H1 (cell line): ENCODE measurements at regions not wholly inside any gene's neighbourhood (a gene's known extent, or its start where the extent isn't known, plus 50 kb on each side); places are given as distances from the start of the nearest gene placed in this dataset.

Experiments
- CTCF ChIA-PET: fragments of 300-600 bp; sonication (Branson Sonifier 250); formaldehyde crosslinking; loops from one replicate; lab custom pipeline; 2021; ENCODE audit not compliant: partially characterized antibody; lab: Charles Lee
- POLR2A ChIA-PET: fragments of 300-600 bp; sonication (Branson Sonifier 250); formaldehyde crosslinking; loops from one replicate; lab custom pipeline; 2021; ENCODE audit warnings: inconsistent platforms; ENCODE audit not compliant: partially characterized antibody; lab: Charles Lee
- DNase-seq, 2 experiments: peaks; one replicate each; pipeline versions ENCODE4 v3.0.0 to v3.0.0-alpha.2; 2010 to 2022; ENCODE audit warnings: low spot score in 2 of 2, low read depth in 1 of 2, mixed read lengths in 1 of 2
- FAIRE-seq: peaks from 2 replicates; lab custom pipeline; 2011; peaks lifted over from hg19 to GRCh38; lab: Jason Lieb, UNC
- H2AFZ ChIP-seq: 2 replicates; pipeline ENCODE4 v1.8.1; 2012; ENCODE audit warnings: low read length, inconsistent platforms
- H2AK5ac ChIP-seq: 2 replicates; pipeline ENCODE4 v1.6.1; 2013; ENCODE audit warnings: low read depth, low read length
- H2BK120ac ChIP-seq: replicated peaks from 2 replicates; pipeline ENCODE3; 2013; ENCODE audit warnings: low read depth, low read length, inconsistent platforms
- H2BK12ac ChIP-seq: 2 replicates; pipeline ENCODE4 v1.6.1; 2013; ENCODE audit warnings: low read depth, low read length
- H2BK15ac ChIP-seq: 2 replicates; pipeline ENCODE4 v1.6.1; 2013; ENCODE audit warnings: low read length
- H2BK20ac ChIP-seq: 2 replicates; pipeline ENCODE4 v1.6.1; 2013; ENCODE audit warnings: low read length
- H2BK5ac ChIP-seq: 2 replicates; pipeline ENCODE4 v1.6.1; 2013; ENCODE audit warnings: low read depth, low read length
- H3K14ac ChIP-seq: 2 replicates; pipeline ENCODE4 v1.6.1; 2013; ENCODE audit warnings: inconsistent platforms; ENCODE audit not compliant: insufficient read length
- H3K18ac ChIP-seq: 2 replicates; pipeline ENCODE4 v1.6.1; 2013; ENCODE audit warnings: low read length; ENCODE audit errors: extremely low read depth
- H3K23ac ChIP-seq: 2 replicates; pipeline ENCODE4 v1.6.1; 2013; ENCODE audit warnings: inconsistent platforms; ENCODE audit not compliant: insufficient read length
- H3K23me2 ChIP-seq: 2 replicates; pipeline ENCODE4 v1.6.1; 2013; ENCODE audit warnings: low read depth, low read length
- H3K27ac ChIP-seq: 2 replicates; pipeline ENCODE4 v1.6.1; 2011; ENCODE audit warnings: low read depth, low read length, inconsistent platforms
- H3K27me3 ChIP-seq, 4 experiments: replicated peaks in 1 of 4; 1 replicate in 1 of 4; 2 replicates in 3 of 4; pipeline versions ENCODE4 v1.6.1 to v1.8.1; 2011 to 2013; ENCODE audit warnings: low read length in 3 of 4, mild to moderate bottlenecking in 3 of 4, inconsistent platforms in 2 of 4, mixed read lengths in 2 of 4, moderate library complexity in 1 of 4; ENCODE audit not compliant: control insufficient read depth in 3 of 4, insufficient read depth in 3 of 4; ENCODE audit errors: extremely low read depth in 1 of 4
- H3K36me3 ChIP-seq, 4 experiments: 2 replicates each; pipeline versions ENCODE4 v1.6.1 to v1.8.1; 2011 to 2013; ENCODE audit warnings: mild to moderate bottlenecking in 4 of 4, low read length in 3 of 4, moderate library complexity in 2 of 4, control low read depth in 1 of 4, inconsistent platforms in 1 of 4; ENCODE audit not compliant: insufficient read depth in 4 of 4, control insufficient read depth in 2 of 4
- H3K4ac ChIP-seq: replicated peaks from 2 replicates; pipeline ENCODE3; 2013; ENCODE audit warnings: low read length, low read depth, mixed read lengths, inconsistent platforms; ENCODE audit not compliant: insufficient read length
- H3K4me1 ChIP-seq, 4 experiments: replicated peaks in 1 of 4; 1 replicate in 1 of 4; 2 replicates in 3 of 4; pipeline versions ENCODE4 v1.6.1 to v1.8.1; 2011 to 2013; ENCODE audit warnings: low read length in 3 of 4, inconsistent platforms in 2 of 4, mixed read lengths in 1 of 4; ENCODE audit not compliant: insufficient read depth in 4 of 4, control insufficient read depth in 3 of 4
- H3K4me2 ChIP-seq, 2 experiments: 2 replicates each; pipeline versions ENCODE4 v1.6.1 to v1.8.1; 2011 to 2013; ENCODE audit warnings: low read depth in 2 of 2, low read length in 2 of 2, control low read depth in 1 of 2, inconsistent platforms in 1 of 2, mild to moderate bottlenecking in 1 of 2; ENCODE audit not compliant: insufficient read depth in 1 of 2
- H3K4me3 ChIP-seq, 4 experiments: fragments of 200-600, 300-600 bp in 1 of 4; sonication (generic), shearing (Covaris generic), sonication (Bioruptor Twin) in 1 of 4; 2 replicates each; pipeline versions ENCODE4 v1.5.1 to v1.8.1; 2011 to 2016; ENCODE audit warnings: low read length in 4 of 4, low read depth in 3 of 4, control low read depth in 2 of 4, inconsistent platforms in 2 of 4, mild to moderate bottlenecking in 2 of 4, mixed read lengths in 1 of 4, moderate library complexity in 1 of 4; ENCODE audit not compliant: insufficient read depth in 2 of 4; ENCODE audit errors: extremely low read depth in 1 of 4
- H3K56ac ChIP-seq: replicated peaks from 2 replicates; pipeline ENCODE3; 2013; ENCODE audit warnings: low read depth, mild to moderate bottlenecking, mixed read lengths, low read length, inconsistent platforms; ENCODE audit not compliant: insufficient read length
- H3K79me1 ChIP-seq: 2 replicates; pipeline ENCODE4 v1.6.1; 2013; ENCODE audit warnings: low read depth, low read length, control low read depth
- H3K79me2 ChIP-seq, 2 experiments: 2 replicates each; pipeline versions ENCODE4 v1.6.1 to v1.8.1; 2012 to 2013; ENCODE audit warnings: low read length in 2 of 2, mild to moderate bottlenecking in 2 of 2, inconsistent platforms in 1 of 2; ENCODE audit not compliant: insufficient read depth in 2 of 2, control insufficient read depth in 1 of 2
- H3K9ac ChIP-seq, 4 experiments: replicated peaks in 1 of 4; 1 replicate in 1 of 4; 2 replicates in 3 of 4; pipeline versions ENCODE4 v1.6.1 to v1.8.1; 2011 to 2013; ENCODE audit warnings: low read depth in 3 of 4, low read length in 3 of 4, control low read depth in 2 of 4, mild to moderate bottlenecking in 2 of 4, moderate library complexity in 2 of 4, inconsistent platforms in 1 of 4; ENCODE audit errors: extremely low read depth in 1 of 4
- H3K9me3 ChIP-seq, 2 experiments: 2 replicates each; pipeline versions ENCODE4 v1.6.1 to v1.8.1; 2012 to 2013; ENCODE audit warnings: mild to moderate bottlenecking in 2 of 2, moderate library complexity in 2 of 2, control low read depth in 1 of 2, inconsistent platforms in 1 of 2, low read depth in 1 of 2, low read length in 1 of 2, mixed read lengths in 1 of 2; ENCODE audit not compliant: insufficient read depth in 2 of 2
- H4K20me1 ChIP-seq, 2 experiments: replicated peaks in 1 of 2; 2 replicates each; pipeline versions ENCODE3 to v1.8.1; 2011 to 2013; ENCODE audit warnings: inconsistent platforms in 2 of 2, low read length in 2 of 2, mild to moderate bottlenecking in 1 of 2; ENCODE audit not compliant: insufficient read depth in 2 of 2, control insufficient read depth in 1 of 2
- H4K5ac ChIP-seq: 2 replicates; pipeline ENCODE4 v1.6.1; 2013; ENCODE audit warnings: low read length, low read depth, mixed read lengths, inconsistent platforms; ENCODE audit not compliant: insufficient read length
- H4K8ac ChIP-seq: 2 replicates; pipeline ENCODE4 v1.8.0; 2013; ENCODE audit warnings: mild to moderate bottlenecking, moderate library complexity, low read length, inconsistent platforms; ENCODE audit not compliant: insufficient read depth; ENCODE audit errors: extremely low read depth
- H4K91ac ChIP-seq: replicated peaks from 2 replicates; pipeline ENCODE3; 2013; ENCODE audit warnings: low read length, mixed read lengths, inconsistent platforms; ENCODE audit not compliant: insufficient read length
- ASH2L ChIP-seq: fragments of 200-600, 300-600 bp; sonication (generic); IDR thresholded peaks from one replicate; pipeline ENCODE4 v1.7.1; 2017; ENCODE audit warnings: low read length
- BACH1 ChIP-seq: IDR thresholded peaks from 2 replicates; pipeline ENCODE4 v1.6.1; 2012; ENCODE audit warnings: low read length, improper control_type of control experiment
- CEBPB ChIP-seq: IDR thresholded peaks from 2 replicates; pipeline ENCODE4 v1.6.1; 2012; ENCODE audit warnings: low read depth, low read length
- CHD1 ChIP-seq: IDR thresholded peaks from 2 replicates; pipeline ENCODE4 v1.6.1; 2012; ENCODE audit warnings: low read depth, low read length, improper control_type of control experiment
- CTBP2 ChIP-seq: IDR thresholded peaks from 2 replicates; pipeline ENCODE4 v1.7.0; 2011; ENCODE audit warnings: borderline replicate concordance, mild to moderate bottlenecking, moderate library complexity, mixed read lengths, low read length; ENCODE audit not compliant: insufficient read depth, insufficient read length
- EP300 ChIP-seq, 2 experiments: IDR thresholded peaks; 1 replicate in 1 of 2; 2 replicates in 1 of 2; pipeline ENCODE4 v1.6.1; 2011 to 2012; ENCODE audit warnings: low read depth in 2 of 2, low read length in 2 of 2, mild to moderate bottlenecking in 2 of 2, borderline replicate concordance in 1 of 2, inconsistent platforms in 1 of 2, moderate library complexity in 1 of 2
- KDM5A ChIP-seq: fragments of 200-600 bp; IDR thresholded peaks from 2 replicates; pipeline ENCODE4 v1.7.1; 2012; ENCODE audit warnings: mild to moderate bottlenecking, low read length, inconsistent platforms, mixed read lengths
- POLR2A ChIP-seq, 2 experiments: IDR thresholded peaks; 1 replicate in 1 of 2; 2 replicates in 1 of 2; pipeline ENCODE4 v1.6.1; 2011; ENCODE audit warnings: low read depth in 2 of 2, low read length in 2 of 2, mild to moderate bottlenecking in 2 of 2; ENCODE audit errors: control extremely low read depth in 1 of 2
- RNF2 ChIP-seq: fragments of 200-900, 300-1000 bp; sonication (generic); IDR thresholded peaks from 2 replicates; pipeline ENCODE4 v1.7.1; 2016; ENCODE audit warnings: borderline replicate concordance, low read depth, mild to moderate bottlenecking, antibody characterized with exemption, low read length; ENCODE audit not compliant: poor library complexity, severe bottlenecking; ENCODE audit errors: missing control alignments
- SIX5 ChIP-seq: IDR thresholded peaks from 2 replicates; pipeline ENCODE4 v1.6.1; 2011; ENCODE audit warnings: mild to moderate bottlenecking, low read depth, low read length
- SP4 ChIP-seq: IDR thresholded peaks from 2 replicates; pipeline ENCODE4 v1.6.1; 2012; ENCODE audit warnings: low read length, inconsistent platforms
- SUZ12 ChIP-seq: fragments of 200-600 bp; sonication (generic); IDR thresholded peaks from 2 replicates; pipeline ENCODE4 v1.6.1; 2012; ENCODE audit warnings: mild to moderate bottlenecking, inconsistent platforms, low read length, moderate library complexity, mixed read lengths
- TAF7 ChIP-seq: optimal IDR thresholded peaks from 2 replicates; pipeline ENCODE3; 2011; ENCODE audit warnings: low read depth, mild to moderate bottlenecking, inconsistent platforms, low read length, moderate library complexity, borderline replicate concordance
- TCF12 ChIP-seq: IDR thresholded peaks from 2 replicates; pipeline ENCODE4 v1.6.1; 2011; ENCODE audit warnings: low read depth, mild to moderate bottlenecking, low read length
- YY1 ChIP-seq: IDR thresholded peaks from 2 replicates; pipeline ENCODE4 v1.6.1; 2011; ENCODE audit warnings: low read depth, mild to moderate bottlenecking, low read length
- WGBS, 2 experiments: shearing (Covaris generic) in 1 of 2; methylation state at CpG; one replicate each; pipeline versions ENCODE4 v1.1.6 to v1.1.7; 2013 to 2015; ENCODE audit warnings: low lambda C conversion rate in 2 of 2, mixed read lengths in 2 of 2, inconsistent platforms in 1 of 2, low coverage in 1 of 2, missing lambda C conversion rate in 1 of 2; ENCODE audit not compliant: insufficient replicate concordance in 2 of 2, insufficient coverage in 1 of 2, insufficient read length in 1 of 2; ENCODE audit errors: extremely low coverage in 1 of 2, missing lambda C conversion rate in 1 of 2; 5-methylcytosine and 5-hydroxymethylcytosine counted together

DNA sequence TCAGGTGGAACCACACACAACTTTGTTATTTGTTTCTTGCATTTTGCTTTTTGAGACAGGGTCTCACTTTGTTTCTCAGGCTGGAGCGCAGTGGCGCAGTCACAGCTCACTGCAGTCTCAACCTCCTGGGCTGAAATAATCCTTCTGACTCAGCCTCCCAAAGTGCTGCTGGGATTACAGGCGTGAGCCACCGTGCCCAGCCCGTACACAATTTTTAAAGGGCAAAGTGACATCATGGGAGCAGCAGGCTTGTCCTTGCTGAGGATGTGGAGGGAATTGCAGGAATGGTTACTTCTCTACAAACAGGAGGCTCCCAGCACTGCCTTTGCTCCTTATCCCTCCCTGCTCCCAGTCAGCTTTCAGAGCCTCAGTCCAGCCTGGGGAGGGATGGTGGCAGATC is 355.9 kb upstream of the KLHL29 start:
- Histone ChIP-seq H2AFZ (no peak overlapping the region), H4K20me1 (no peaks in the 10 kb centered on the region), H3K56ac (no peak overlapping the region), H4K91ac (no peak overlapping the region), H3K4me2 (no peak overlapping the region), H3K18ac (no peak overlapping the region; the same call in 1 of the 2 replicates), H2AK5ac (no peak overlapping the region), H3K79me1 (no peaks in the 10 kb centered on the region), H3K9me3 (no peaks in the 10 kb centered on the region), H3K4ac (no peak overlapping the region), H3K4me1 (no peaks in the 10 kb centered on the region), H4K8ac (no peak overlapping the region), H2BK20ac (no peak overlapping the region), H3K14ac (no peak overlapping the region), H3K23ac (no peak overlapping the region), H2BK12ac (no peak overlapping the region), H4K5ac (no peak overlapping the region), H3K23me2 (peaks cover 3% of the 10 kb centered on the region; the same call in 1 of the 2 replicates), H3K4me3 (no peak overlapping the region), H2BK15ac (no peak overlapping the region), H3K36me3 (no peaks in the 10 kb centered on the region), H3K27ac (no peak overlapping the region), H3K9ac (no peak overlapping the region), H2BK5ac (no peak overlapping the region), H2BK120ac (no peak overlapping the region), H3K27me3 (no peaks in the 10 kb centered on the region), H3K79me2 (no peaks in the 10 kb centered on the region)
- POLR2A ChIA-PET, result no interaction called here
- WGBS, 2 experiments, result 98% methylated on average over 5 of the region's 5 CpGs; no CpG with 5 or more reads in 1 of the 2 experiments
- CTCF ChIA-PET, result no interaction called here
- FAIRE-seq (no peak), DNase-seq (no peak)
- TF ChIP-seq EP300 (IDR thresholded peaks at IDR 0.05; ENCODE audit: borderline replicate concordance in 1 of 2, low read depth in 2 of 2, low read length in 2 of 2) (no peak), ASH2L (no peak), CTBP2 (no peak), RNF2 (no peak), YY1 (no peak), CHD1 (no peak), KDM5A (no peak), SP4 (no peak), SUZ12 (no peak), CEBPB (no peak), TCF12 (no peak), SIX5 (no peak), BACH1 (no peak), POLR2A (IDR thresholded peaks at IDR 0.05; ENCODE audit: control extremely low read depth in 1 of 2, low read depth in 2 of 2, low read length in 2 of 2) (no peak), TAF7 (no peak)
